ENCODE measurements at regions not wholly inside any gene's neighbourhood (a gene's known extent, or its start where the extent isn't known, plus 50 kb on each side); places are given as distances from the start of the nearest gene placed in this dataset.

GRCh38 chr12:125687820-125688219 lies 622.6 kb downstream of the AACS start:
- Mint-ChIP-seq H3K27ac (no peak overlapping the region), H3K9me3 (no peaks in the 10 kb centered on the region), H3K4me3 (no peak overlapping the region), H3K27me3 (ENCODE audit: low read depth) (peaks cover 50% of the 10 kb centered on the region), H3K36me3 (no peaks in the 10 kb centered on the region), H3K4me1 (no peaks in the 10 kb centered on the region)
- TF ChIP-seq CTCF (IDR thresholded peaks at IDR 0.05; ENCODE audit: unreplicated experiment), result no peak
- no peak for DNase-seq (ENCODE audit: low spot score in 2 of 2, unreplicated experiment in 2 of 2)

- no peak for TF ChIP-seq CTCF (IDR thresholded peaks at IDR 0.05; ENCODE audit: unreplicated experiment)
- DNase-seq (ENCODE audit: low spot score in 2 of 2, unreplicated experiment in 2 of 2), result no peak
- Mint-ChIP-seq H3K4me1 (no peaks in the 10 kb centered on the region), H3K36me3 (no peaks in the 10 kb centered on the region), H3K4me3 (no peak overlapping the region), H3K27me3 (ENCODE audit: low read depth) (peaks cover 49% of the 10 kb centered on the region), H3K27ac (no peak overlapping the region), H3K9me3 (no peaks in the 10 kb centered on the region)
These were observed 623.0 kb downstream of the AACS start for GRCh38 chr12:125688223-125688622.

- Mint-ChIP-seq H3K27me3 (ENCODE audit: low read depth) (peaks cover 42% of the 10 kb centered on the region), H3K36me3 (no peaks in the 10 kb centered on the region), H3K9me3 (no peaks in the 10 kb centered on the region), H3K27ac (no peak overlapping the region), H3K4me1 (no peaks in the 10 kb centered on the region), H3K4me3 (no peak overlapping the region)
- no peak for TF ChIP-seq CTCF (IDR thresholded peaks at IDR 0.05; ENCODE audit: unreplicated experiment)
- no peak for DNase-seq (ENCODE audit: low spot score in 2 of 2, unreplicated experiment in 2 of 2)
These were observed 623.6 kb downstream of the AACS start for GRCh38 chr12:125688881-125689280.

- no peak for DNase-seq (ENCODE audit: low spot score in 2 of 2, unreplicated experiment in 2 of 2)
- no peaks in the 10 kb centered on the region for H3K4me1 Mint-ChIP-seq
- H3K36me3 Mint-ChIP-seq, result no peaks in the 10 kb centered on the region
- H3K4me3 Mint-ChIP-seq, result no peak overlapping the region
- H3K27me3 Mint-ChIP-seq (ENCODE audit: low read depth), result peaks cover 40% of the 10 kb centered on the region
- H3K9me3 Mint-ChIP-seq, result no peaks in the 10 kb centered on the region
- H3K27ac Mint-ChIP-seq, result no peak overlapping the region
- TF ChIP-seq CTCF (IDR thresholded peaks at IDR 0.05; ENCODE audit: unreplicated experiment), result no peak
These were observed 624.6 kb downstream of the AACS start for GRCh38 chr12:125689576-125690410.

GRCh38 chr12:125690841-125691240 lies 625.6 kb downstream of the AACS start:
- TF ChIP-seq CTCF (IDR thresholded peaks at IDR 0.05; ENCODE audit: unreplicated experiment), result no peak
- H3K36me3 Mint-ChIP-seq, result no peaks in the 10 kb centered on the region

More at GRCh38 chr12:125690841-125691240, 625.6 kb downstream of the AACS start:
- Mint-ChIP-seq H3K4me3 (no peak overlapping the region), H3K4me1 (no peaks in the 10 kb centered on the region), H3K27ac (no peak overlapping the region), H3K9me3 (no peaks in the 10 kb centered on the region), H3K27me3 (ENCODE audit: low read depth) (peaks cover 36% of the 10 kb centered on the region)
- DNase-seq (ENCODE audit: low spot score in 2 of 2, unreplicated experiment in 2 of 2), result no peak

Data from mesothelial cell of epicardium (in vitro differentiated cells).